Head of caudate nucleus (tissue), 42 donors: ENCODE measurements at regions not wholly inside any gene's neighbourhood (a gene's known extent, or its start where the extent isn't known, plus 50 kb on each side); places are given as distances from the start of the nearest gene placed in this dataset.

Experiments
- DNase-seq, 42 donors: peaks; one replicate each; pipeline versions ENCODE4 v3.0.0 to v3.0.0-alpha.2; 2020 to 2021; ENCODE audit warnings: mixed read lengths in 7 of 42
- intact Hi-C: fragments of 100-400 bp; cut with DNase I; formaldehyde crosslinking; loops from one replicate; pipeline ENCODE4 v1.15.0; 2022

GRCh38 chr3:94887065-94887464, 824.2 kb downstream of the NSUN3 start:
- DNase-seq, result no peak
- intact Hi-C loops, result no loop called here

GRCh38 chr3:94896994-94897393, 834.1 kb downstream of the NSUN3 start:
- no peak for DNase-seq
- intact Hi-C loops, result no loop called here

- intact Hi-C loops, result no loop called here
- DNase-seq, result no peak
Observed at GRCh38 chr3:94904156-94904674, 841.4 kb downstream of the NSUN3 start.

- no peak for DNase-seq
- intact Hi-C loops, result no loop called here
Observed at GRCh38 chr3:94909726-94910125, 846.9 kb downstream of the NSUN3 start.

GRCh38 chr3:94912656-94913055, 849.8 kb downstream of the NSUN3 start:
- intact Hi-C loops, result no loop called here
- DNase-seq, result no peak

- no peak for DNase-seq
- intact Hi-C loops, result no loop called here
Observed at GRCh38 chr3:94927175-94927574, 864.3 kb downstream of the NSUN3 start.

- DNase-seq, result no peak
- intact Hi-C loops, result no loop called here
Observed at GRCh38 chr3:94928921-94929320, 866.1 kb downstream of the NSUN3 start.

- intact Hi-C loops, result no loop called here
- DNase-seq, result no peak
Observed at GRCh38 chr3:94935738-94936580, 873.1 kb downstream of the NSUN3 start.

- intact Hi-C loops, result no loop called here
- DNase-seq, result no peak
Observed at GRCh38 chr3:94937980-94938379, 875.1 kb downstream of the NSUN3 start.

GRCh38 chr3:94946683-94947082, 883.8 kb downstream of the NSUN3 start:
- intact Hi-C loops, result no loop called here

GRCh38 chr3:94961423-94962100, 898.7 kb downstream of the NSUN3 start:
- intact Hi-C loops, result no loop called here

More at GRCh38 chr3:94946683-94947082, 883.8 kb downstream of the NSUN3 start:
- DNase-seq, result no peak

GRCh38 chr3:94965867-94966475, 903.1 kb downstream of the NSUN3 start:
- intact Hi-C loops, result no loop called here

More at GRCh38 chr3:94961423-94962100, 898.7 kb downstream of the NSUN3 start:
- DNase-seq, result no peak

GRCh38 chr3:94967196-94967595, 904.3 kb downstream of the NSUN3 start:
- no peak for DNase-seq
- intact Hi-C loops, result no loop called here

More at GRCh38 chr3:94965867-94966475, 903.1 kb downstream of the NSUN3 start:
- DNase-seq, result no peak

GRCh38 chr3:94968519-94968918, 905.7 kb downstream of the NSUN3 start:
- intact Hi-C loops, result no loop called here

GRCh38 chr3:94972066-94972465, 909.2 kb downstream of the NSUN3 start:
- intact Hi-C loops, result no loop called here
- DNase-seq, result no peak

More at GRCh38 chr3:94968519-94968918, 905.7 kb downstream of the NSUN3 start:
- no peak for DNase-seq

GRCh38 chr3:94978084-94978483, 915.2 kb downstream of the NSUN3 start:
- intact Hi-C loops, result no loop called here
- DNase-seq, result no peak

- DNase-seq, result no peak
- intact Hi-C loops, result no loop called here
Observed at GRCh38 chr3:94985778-94986177, 922.9 kb downstream of the NSUN3 start.

- intact Hi-C loops, result no loop called here
- no peak for DNase-seq
Observed at GRCh38 chr3:94990952-94991705, 928.3 kb downstream of the NSUN3 start.

- no peak for DNase-seq
- intact Hi-C loops, result no loop called here
Observed at GRCh38 chr3:94996743-94997142, 933.9 kb downstream of the NSUN3 start.
